Immature natural killer cell (primary cell): ENCODE measurements at regions not wholly inside any gene's neighbourhood (a gene's known extent, or its start where the extent isn't known, plus 50 kb on each side); places are given as distances from the start of the nearest gene placed in this dataset.

ENCODE experiments used
- DNase-seq, 3 donors: peaks; one replicate each; pipeline ENCODE4 v3.0.0; 2022; ENCODE audit warnings: mixed read lengths in 1 of 3
- H3K27ac Mint-ChIP-seq, 6 donors: one replicate each; pipeline ENCODE4 v1.8.0; 2020; ENCODE audit warnings: mixed read lengths in 6 of 6, mild to moderate bottlenecking in 5 of 6, inconsistent platforms in 4 of 6, moderate library complexity in 3 of 6
- H3K27me3 Mint-ChIP-seq, 3 donors: one replicate each; pipeline ENCODE4 v1.8.0; 2020 to 2021; ENCODE audit warnings: low read depth in 3 of 3, mild to moderate bottlenecking in 3 of 3, mixed read lengths in 3 of 3, moderate library complexity in 3 of 3, inconsistent platforms in 1 of 3
- H3K36me3 Mint-ChIP-seq, 3 donors: one replicate each; pipeline ENCODE4 v1.8.0; 2020; ENCODE audit warnings: mixed read lengths in 3 of 3, inconsistent platforms in 2 of 3, mild to moderate bottlenecking in 2 of 3
- H3K4me1 Mint-ChIP-seq, 2 donors: one replicate each; pipeline ENCODE4 v1.8.0; 2020; ENCODE audit warnings: inconsistent platforms in 2 of 2, mild to moderate bottlenecking in 2 of 2, mixed read lengths in 2 of 2, moderate library complexity in 1 of 2
- H3K4me3 Mint-ChIP-seq, 5 donors: one replicate each; pipeline ENCODE4 v1.8.0; 2020; ENCODE audit warnings: mild to moderate bottlenecking in 5 of 5, mixed read lengths in 5 of 5, inconsistent platforms in 3 of 5, moderate library complexity in 3 of 5
- H3K9me3 Mint-ChIP-seq, 6 donors: one replicate each; pipeline ENCODE4 v1.8.0; 2020; ENCODE audit warnings: mild to moderate bottlenecking in 6 of 6, mixed read lengths in 6 of 6, inconsistent platforms in 4 of 6, moderate library complexity in 3 of 6

DNA sequence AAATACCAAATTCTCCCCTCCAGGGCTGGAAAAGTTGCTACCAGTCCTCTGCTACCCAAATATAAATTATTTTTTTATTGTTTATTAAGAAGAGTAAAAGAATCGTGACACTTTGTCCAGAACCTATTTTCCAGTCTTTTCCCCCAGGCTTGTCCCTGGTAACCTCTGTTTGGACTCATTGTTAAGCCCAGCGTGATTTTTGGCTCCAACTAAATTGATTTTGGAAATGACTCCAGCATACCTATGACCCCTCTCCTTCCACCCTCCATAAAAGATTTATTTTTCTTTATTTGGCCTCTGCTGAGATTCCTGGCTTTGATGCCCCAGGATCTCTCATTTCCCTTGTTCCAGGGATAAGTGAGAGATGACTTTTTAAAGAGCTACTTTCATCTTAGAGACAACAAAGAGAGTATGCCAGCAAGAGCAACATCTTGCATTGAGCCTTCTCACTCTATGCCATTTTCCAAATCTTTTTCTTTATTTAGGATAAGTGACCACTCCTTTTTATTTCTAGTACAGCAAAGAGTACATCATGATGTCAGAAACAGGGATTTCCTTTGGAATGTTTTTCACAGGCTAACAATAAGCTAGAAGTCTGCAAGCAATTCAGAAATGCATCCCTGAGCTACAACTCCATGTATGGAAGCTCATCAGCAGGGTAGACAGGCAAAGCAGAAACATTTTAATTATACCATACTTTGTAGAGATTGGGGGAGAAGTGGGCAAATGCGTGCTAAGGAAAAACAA lies 75.8 kb downstream of the DAD1 start:
- Mint-ChIP-seq H3K27ac (peak overlapping the region; percentile 64 to 97 (median 78)), H3K9me3 (no peaks in the 10 kb centered on the region), H3K4me3 (peak overlapping the region; percentile 31 to 69 (median 38)), H3K36me3 (peaks cover 11 to 27% (median 21%) of the 10 kb centered on the region in 3 donors), H3K4me1 (peaks cover 73 to 96% of the 10 kb centered on the region in 2 donors), H3K27me3 (peaks cover 0 to 4% (median 3%) of the 10 kb centered on the region in 3 donors)
- DNase-seq: no peak

DNA sequence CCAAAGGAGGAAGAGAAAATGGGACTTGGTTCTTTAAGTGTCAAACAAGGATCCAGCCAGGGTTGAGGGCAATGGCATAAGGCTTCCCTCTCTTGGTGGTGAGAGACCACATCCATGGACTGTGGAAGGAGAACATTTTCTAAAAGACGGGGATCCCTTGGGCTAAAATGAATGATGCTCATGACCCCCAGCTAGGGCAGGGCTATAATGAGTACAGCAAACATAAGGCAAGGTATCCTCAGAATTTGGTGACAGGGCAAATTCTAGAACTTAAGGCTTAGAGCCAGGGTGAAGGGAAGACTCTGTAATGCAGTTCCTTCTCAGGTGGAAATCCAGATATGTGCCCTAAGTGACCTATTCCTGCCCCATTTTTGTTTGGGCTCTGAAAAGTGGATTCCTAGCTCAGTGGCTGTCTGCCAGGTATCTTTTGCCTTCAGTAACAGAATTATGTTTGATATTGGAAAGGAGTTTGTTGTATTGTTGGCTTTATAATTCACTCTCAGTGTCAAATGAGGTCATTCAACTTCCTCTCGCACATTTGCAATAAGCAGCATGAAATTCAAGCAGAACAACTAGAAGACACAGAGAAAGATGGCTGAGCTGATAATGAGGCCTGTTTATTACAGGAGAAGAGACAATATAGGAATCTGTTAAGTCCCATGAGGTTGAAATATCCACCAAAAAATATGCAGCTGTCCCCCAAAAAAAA lies 76.8 kb downstream of the DAD1 start:
- H3K36me3 Mint-ChIP-seq: peaks cover 14 to 27% (median 21%) of the 10 kb centered on the region in 3 donors
- peak overlapping the region in 4 of 5 donors; percentile 8 to 69 (median 41) for H3K4me3 Mint-ChIP-seq
- peak overlapping the region; percentile 70 to 97 (median 82) for H3K27ac Mint-ChIP-seq
- peaks cover 0 to 4% (median 3%) of the 10 kb centered on the region in 3 donors for H3K27me3 Mint-ChIP-seq
- DNase-seq: no peak
- H3K4me1 Mint-ChIP-seq: peaks cover 69 to 90% of the 10 kb centered on the region in 2 donors
- H3K9me3 Mint-ChIP-seq: no peaks in the 10 kb centered on the region

DNA sequence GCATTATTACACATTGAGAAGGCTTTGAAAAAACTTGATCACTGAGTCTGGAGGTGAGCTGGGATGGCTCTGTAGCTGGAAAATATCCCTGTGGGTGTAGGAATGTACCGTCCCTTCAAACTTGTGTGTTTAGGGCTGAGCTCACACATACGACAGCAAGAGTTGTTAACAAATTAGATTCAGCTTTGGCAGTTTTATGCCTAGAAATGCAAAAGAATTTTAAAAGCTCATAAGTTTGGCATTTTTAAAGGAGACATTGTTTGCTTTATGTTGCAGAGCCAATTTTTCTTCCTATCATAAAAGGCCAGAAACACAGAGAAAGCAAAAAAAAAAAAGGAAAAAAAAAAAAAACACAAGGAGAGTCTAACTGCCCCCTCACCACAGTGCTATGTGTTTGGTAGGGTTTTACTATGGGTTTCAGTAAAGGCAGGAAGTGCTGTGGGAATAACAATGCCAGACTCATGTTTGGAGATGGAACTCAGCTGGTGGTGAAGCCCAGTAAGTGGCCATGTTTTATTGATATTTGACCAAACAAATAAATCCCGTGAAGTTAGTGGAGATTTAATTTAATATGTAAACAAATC lies 78.4 kb downstream of the DAD1 start:
- peaks cover 77 to 90% of the 10 kb centered on the region in 2 donors for H3K4me1 Mint-ChIP-seq
- H3K9me3 Mint-ChIP-seq: no peaks in the 10 kb centered on the region
- peak overlapping the region in 1 of 5 donors; percentile 33 for H3K4me3 Mint-ChIP-seq
- H3K27me3 Mint-ChIP-seq: peaks cover 0 to 6% (median 3%) of the 10 kb centered on the region in 3 donors
- no peak for DNase-seq
- peaks cover 14 to 27% (median 21%) of the 10 kb centered on the region in 3 donors for H3K36me3 Mint-ChIP-seq
- H3K27ac Mint-ChIP-seq: peak overlapping the region; percentile 25 to 98 (median 60)

DNA sequence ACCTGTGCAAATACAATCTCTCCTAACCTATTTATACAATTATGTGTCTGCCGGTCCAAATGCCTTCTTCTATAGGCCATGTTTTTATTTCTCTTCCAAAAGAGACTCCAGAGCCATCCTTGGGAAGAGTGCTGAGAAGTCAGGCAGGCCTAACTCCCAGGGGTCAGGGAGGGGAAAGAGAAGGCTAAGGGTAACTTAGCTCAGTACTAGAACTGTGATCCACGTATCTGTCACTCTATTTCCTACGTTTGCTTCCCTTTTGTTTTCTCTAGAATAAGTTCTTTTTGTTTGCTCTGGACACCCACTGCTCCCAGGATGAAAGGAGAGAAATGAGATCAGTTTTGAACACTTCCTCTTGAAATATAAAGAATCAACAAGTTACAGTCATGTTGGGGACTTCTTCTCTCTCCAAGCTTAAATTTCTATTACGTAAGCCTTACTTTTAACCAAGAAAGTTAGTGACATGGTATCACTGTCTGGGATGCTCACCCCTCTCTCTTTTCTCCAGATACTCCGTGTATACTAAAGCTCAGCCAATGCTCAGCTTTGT lies 79.2 kb downstream of the DAD1 start:
- Mint-ChIP-seq H3K27me3 (peaks cover 0 to 6% (median 3%) of the 10 kb centered on the region in 3 donors), H3K36me3 (peaks cover 14 to 27% (median 21%) of the 10 kb centered on the region in 3 donors), H3K4me1 (peaks cover 76 to 89% of the 10 kb centered on the region in 2 donors), H3K9me3 (no peaks in the 10 kb centered on the region), H3K4me3 (peak overlapping the region in 1 of 5 donors; percentile 79), H3K27ac (peak overlapping the region; percentile 36 to 98 (median 68))
- no peak for DNase-seq

DNA sequence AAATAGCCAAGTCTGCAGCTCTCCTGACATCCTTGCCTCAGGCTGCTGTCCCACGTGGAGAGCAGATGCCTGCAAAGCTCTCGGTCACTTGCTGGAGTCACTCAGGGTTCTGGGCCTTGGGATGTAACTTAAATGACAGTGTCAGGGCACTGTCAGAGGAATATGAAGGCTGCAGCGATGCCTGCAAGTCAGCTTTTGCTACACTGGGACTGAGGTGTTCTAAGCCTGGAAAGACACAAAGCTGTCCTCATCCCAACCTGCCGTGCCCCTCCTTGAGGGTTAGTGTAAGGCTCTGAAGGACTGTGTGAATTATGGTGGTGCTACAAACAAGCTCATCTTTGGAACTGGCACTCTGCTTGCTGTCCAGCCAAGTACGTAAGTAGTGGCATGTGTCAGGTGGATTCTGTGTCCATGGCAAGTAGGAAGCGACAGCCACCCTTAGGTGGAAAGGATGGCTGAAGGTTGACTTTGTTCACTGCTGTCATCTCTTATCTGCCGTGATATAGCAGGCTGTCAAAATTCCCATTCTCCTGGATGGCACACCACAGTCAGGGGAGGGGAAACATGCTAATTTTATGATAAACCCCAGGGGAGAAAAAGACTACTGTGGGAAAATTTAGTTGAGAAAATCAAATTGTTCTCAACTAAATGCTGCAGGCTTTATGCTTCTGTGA lies 79.9 kb downstream of the DAD1 start:
- H3K9me3 Mint-ChIP-seq: no peaks in the 10 kb centered on the region
- H3K36me3 Mint-ChIP-seq: peaks cover 15 to 27% (median 21%) of the 10 kb centered on the region in 3 donors
- H3K4me3 Mint-ChIP-seq: peak overlapping the region in 1 of 5 donors; percentile 79
- no peak for DNase-seq
- peaks cover 0 to 6% (median 3%) of the 10 kb centered on the region in 3 donors for H3K27me3 Mint-ChIP-seq
- peaks cover 72 to 85% of the 10 kb centered on the region in 2 donors for H3K4me1 Mint-ChIP-seq
- peak overlapping the region in 5 of 6 donors; percentile 48 to 98 (median 79) for H3K27ac Mint-ChIP-seq

DNA sequence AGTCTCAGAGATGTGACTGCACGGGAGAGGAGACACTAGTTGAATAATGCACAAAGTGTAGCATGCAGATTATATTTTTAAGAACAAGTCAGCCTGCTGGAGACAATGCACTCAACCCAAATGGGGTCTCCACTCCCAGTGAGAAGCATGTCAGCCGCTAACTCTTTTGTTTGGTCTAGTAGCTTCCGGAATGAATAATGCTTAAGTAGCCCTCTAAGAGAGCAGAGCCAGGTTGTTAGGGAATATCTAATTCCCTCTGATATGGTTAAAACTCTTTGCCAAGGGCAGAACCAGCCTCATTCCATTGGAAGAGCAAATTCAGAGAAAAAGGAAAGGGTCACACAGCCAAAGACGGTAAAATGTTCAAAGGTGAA lies 80.4 kb downstream of the DAD1 start:
- peak overlapping the region in 1 of 5 donors; percentile 79 for H3K4me3 Mint-ChIP-seq
- peaks cover 0 to 5% (median 0%) of the 10 kb centered on the region in 3 donors for H3K27me3 Mint-ChIP-seq
- H3K4me1 Mint-ChIP-seq: peaks cover 72 to 85% of the 10 kb centered on the region in 2 donors
- H3K36me3 Mint-ChIP-seq: peaks cover 19 to 27% (median 24%) of the 10 kb centered on the region in 3 donors
- H3K27ac Mint-ChIP-seq: peak overlapping the region; percentile 29 to 98 (median 80)
- no peak for DNase-seq
- no peaks in the 10 kb centered on the region for H3K9me3 Mint-ChIP-seq

DNA sequence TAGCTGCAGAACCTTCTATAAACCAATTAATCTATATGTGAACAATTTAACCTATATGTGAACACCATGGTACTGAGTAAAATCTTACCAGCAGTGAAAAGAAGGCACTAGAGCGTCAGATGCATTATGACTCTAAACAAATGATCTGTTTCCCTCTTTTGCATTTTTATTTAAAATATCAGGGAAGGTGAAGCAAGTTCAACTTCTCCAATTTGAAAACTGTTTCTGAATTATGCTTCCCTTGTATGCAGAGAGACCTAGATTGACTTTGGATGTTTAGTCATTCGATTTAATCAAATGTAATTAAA lies 80.9 kb downstream of the DAD1 start:
- H3K9me3 Mint-ChIP-seq: no peaks in the 10 kb centered on the region
- peaks cover 19 to 24% (median 21%) of the 10 kb centered on the region in 3 donors for H3K36me3 Mint-ChIP-seq
- peaks cover 0 to 4% (median 0%) of the 10 kb centered on the region in 3 donors for H3K27me3 Mint-ChIP-seq
- peak overlapping the region in 1 of 5 donors; percentile 79 for H3K4me3 Mint-ChIP-seq
- H3K4me1 Mint-ChIP-seq: peaks cover 69 to 85% of the 10 kb centered on the region in 2 donors
- peak overlapping the region; percentile 39 to 98 (median 80) for H3K27ac Mint-ChIP-seq
- no peak for DNase-seq

DNA sequence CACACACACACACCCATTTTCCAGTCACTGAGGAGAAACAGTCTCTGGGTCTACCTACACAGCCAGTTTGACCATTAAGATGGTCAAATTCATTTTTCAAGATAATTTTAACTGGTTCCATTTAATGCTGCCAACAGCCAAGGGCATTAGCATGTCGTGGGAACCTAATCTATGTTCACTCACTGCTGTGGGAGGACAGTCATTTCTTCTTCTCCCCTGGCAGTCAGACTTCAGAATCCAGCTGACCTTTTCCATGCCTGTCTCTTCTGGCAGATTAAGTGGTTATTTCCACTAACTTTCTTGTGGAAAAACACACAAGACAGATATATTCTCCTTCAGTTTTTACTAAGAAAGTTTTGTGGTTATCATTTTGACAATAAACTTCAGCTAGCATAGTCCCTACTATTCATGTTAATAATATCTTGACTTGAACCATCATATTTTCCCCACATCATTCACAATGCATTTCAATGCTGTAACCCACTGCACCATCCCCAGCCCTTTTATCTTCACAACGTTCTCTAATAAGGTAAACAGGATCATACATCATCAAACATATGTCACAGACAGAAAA lies 82.2 kb downstream of the DAD1 start:
- Mint-ChIP-seq H3K27me3 (peaks cover 0 to 6% (median 0%) of the 10 kb centered on the region in 3 donors), H3K4me1 (peaks cover 59 to 79% of the 10 kb centered on the region in 2 donors), H3K4me3 (peak overlapping the region in 1 of 5 donors; percentile 79), H3K36me3 (peaks cover 17 to 28% (median 25%) of the 10 kb centered on the region in 3 donors), H3K9me3 (no peaks in the 10 kb centered on the region), H3K27ac (peak overlapping the region; percentile 87 to 98 (median 92))
- no peak for DNase-seq

DNA sequence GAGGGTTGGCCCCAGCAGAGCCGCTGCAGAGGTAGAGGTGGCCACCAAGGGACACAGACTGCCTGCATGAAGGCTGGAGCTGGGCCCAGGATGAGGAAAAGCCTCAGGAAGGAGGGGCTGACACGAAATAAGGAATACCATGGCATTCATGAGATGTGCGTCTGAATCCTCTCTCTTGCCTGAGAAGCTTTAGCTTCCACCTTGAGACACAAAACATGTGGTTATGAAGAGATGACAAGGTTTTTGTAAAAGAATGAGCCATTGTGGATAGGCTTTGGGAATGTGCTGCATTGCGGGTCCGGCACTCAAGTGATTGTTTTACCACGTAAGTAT lies 82.7 kb downstream of the DAD1 start:
- peak overlapping the region; percentile 87 to 98 (median 92) for H3K27ac Mint-ChIP-seq
- peaks cover 18 to 32% (median 27%) of the 10 kb centered on the region in 3 donors for H3K36me3 Mint-ChIP-seq
- H3K4me1 Mint-ChIP-seq: peaks cover 56 to 75% of the 10 kb centered on the region in 2 donors
- H3K27me3 Mint-ChIP-seq: peaks cover 0 to 6% (median 0%) of the 10 kb centered on the region in 3 donors
- peak overlapping the region; percentile 10 to 79 (median 52) for H3K4me3 Mint-ChIP-seq
- H3K9me3 Mint-ChIP-seq: no peaks in the 10 kb centered on the region
- DNase-seq: no peak

DNA sequence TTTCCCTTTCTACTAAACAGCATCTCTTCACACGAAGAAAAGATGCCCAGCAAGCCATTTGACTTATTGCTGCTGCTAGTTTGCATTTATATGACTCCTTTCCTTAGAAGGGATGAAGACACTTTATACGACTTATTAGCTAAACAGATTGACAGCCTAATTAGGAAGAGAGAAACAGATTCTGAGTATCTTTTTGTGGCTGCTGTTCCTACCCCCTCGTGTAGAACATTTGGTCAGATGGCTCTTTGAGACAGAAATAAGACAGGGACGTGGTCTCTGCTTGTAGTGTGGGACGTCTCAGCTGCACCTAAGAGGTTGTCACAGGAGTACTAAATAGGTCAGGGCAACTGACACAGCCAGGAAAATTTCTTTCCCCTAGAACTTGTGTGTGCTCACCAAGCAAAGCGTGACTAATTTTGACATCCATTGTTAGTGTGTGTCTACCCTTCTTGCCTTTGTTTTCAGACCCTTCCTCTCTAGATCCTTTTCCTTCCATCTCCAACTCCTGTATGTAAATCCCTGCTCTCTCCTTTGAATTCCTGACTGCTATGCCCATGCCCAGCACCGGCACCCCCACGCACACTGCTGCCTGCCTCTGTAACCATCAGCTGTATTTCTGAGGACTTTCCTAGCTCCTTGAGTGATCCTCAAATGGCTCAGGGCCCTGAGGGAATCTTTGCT lies 83.2 kb downstream of the DAD1 start:
- DNase-seq: peak in 1 of 3 donors; percentile 46
- no peaks in the 10 kb centered on the region for H3K9me3 Mint-ChIP-seq
- peaks cover 0 to 6% (median 0%) of the 10 kb centered on the region in 3 donors for H3K27me3 Mint-ChIP-seq
- peaks cover 57 to 75% of the 10 kb centered on the region in 2 donors for H3K4me1 Mint-ChIP-seq
- H3K4me3 Mint-ChIP-seq: peak overlapping the region; percentile 16 to 79 (median 53)
- H3K27ac Mint-ChIP-seq: peak overlapping the region; percentile 87 to 98 (median 92)
- peaks cover 20 to 34% (median 30%) of the 10 kb centered on the region in 3 donors for H3K36me3 Mint-ChIP-seq

DNA sequence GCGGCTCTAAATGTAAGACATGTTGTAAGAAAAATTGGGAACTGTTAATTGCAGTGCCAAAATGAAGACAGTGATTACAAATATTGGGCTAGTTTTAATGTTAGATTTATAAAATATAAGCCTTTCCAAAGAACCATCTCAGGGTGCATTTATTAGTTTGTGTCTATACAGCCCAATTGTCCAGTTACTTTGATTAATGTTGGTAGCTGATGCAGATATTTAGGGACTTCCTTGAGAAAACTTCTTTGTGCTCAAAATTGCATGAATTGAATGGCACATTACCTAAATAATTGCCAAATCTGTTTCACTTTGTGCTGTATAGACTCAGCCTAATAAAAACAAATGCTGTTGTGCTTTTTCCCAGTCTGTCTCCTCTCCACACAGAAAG lies 83.7 kb downstream of the DAD1 start:
- H3K36me3 Mint-ChIP-seq: peaks cover 19 to 31% (median 29%) of the 10 kb centered on the region in 3 donors
- peak overlapping the region; percentile 87 to 98 (median 92) for H3K27ac Mint-ChIP-seq
- DNase-seq: no peak
- H3K4me1 Mint-ChIP-seq: peaks cover 57 to 75% of the 10 kb centered on the region in 2 donors
- no peaks in the 10 kb centered on the region for H3K9me3 Mint-ChIP-seq
- H3K27me3 Mint-ChIP-seq: peaks cover 0 to 6% (median 0%) of the 10 kb centered on the region in 3 donors
- peak overlapping the region in 4 of 5 donors; percentile 52 to 79 (median 59) for H3K4me3 Mint-ChIP-seq

DNA sequence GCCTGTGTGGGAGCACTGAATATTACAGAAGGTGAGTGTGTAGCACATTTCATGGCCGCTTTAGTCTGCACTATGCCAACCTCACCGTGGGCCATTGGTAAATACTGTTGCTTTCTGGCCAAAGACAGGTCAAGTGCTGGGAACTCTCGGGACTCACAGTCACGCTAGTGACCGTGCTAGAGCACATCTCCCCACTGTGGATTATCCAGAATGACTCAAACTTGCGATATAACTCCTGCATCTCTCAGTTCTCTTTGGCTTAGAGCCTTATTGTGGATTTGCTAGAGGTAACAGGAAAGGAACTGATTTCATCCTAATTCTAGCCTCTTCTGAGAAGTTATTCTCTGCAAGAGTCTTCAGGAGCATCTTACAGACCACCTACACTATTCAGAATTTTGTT lies 86.5 kb downstream of the DAD1 start:
- Mint-ChIP-seq H3K36me3 (peaks cover 14 to 30% (median 16%) of the 10 kb centered on the region in 3 donors), H3K4me3 (peak overlapping the region in 1 of 5 donors; percentile 54), H3K4me1 (peaks cover 56 to 77% of the 10 kb centered on the region in 2 donors), H3K27ac (peak overlapping the region; percentile 36 to 98 (median 66)), H3K27me3 (peaks cover 0 to 4% (median 0%) of the 10 kb centered on the region in 3 donors), H3K9me3 (no peaks in the 10 kb centered on the region)
- DNase-seq: no peak
